Posterior vena cava (tissue), 2 donors: ENCODE measurements at regions not wholly inside any gene's neighbourhood (a gene's known extent, or its start where the extent isn't known, plus 50 kb on each side); places are given as distances from the start of the nearest gene placed in this dataset.
"Not testable (repeated sequence)": the region's sequence is repeated elsewhere in the genome, so short reads cannot be mapped to it uniquely, and the experiment has no call there.

Source experiments
- DNase-seq: peaks from one replicate; pipeline ENCODE4 v3.0.0-alpha.2; 2020; ENCODE audit warnings: low spot score
- intact Hi-C, 2 donors: fragments of 100-400 bp; cut with DNase I; formaldehyde crosslinking; loops; one replicate each; pipeline versions ENCODE4 v1.14.1 to v1.14.2; 2022 to 2023
- donor health status: DM: yes; HTN: yes; CAD: no.
- donor health status: DM: yes; HTN: yes; CAD: no.

GRCh38 chr7:159213253-159213652, 68.6 kb upstream of the VIPR2 start:
- DNase-seq, result no peak
- intact Hi-C loops, result no loop called here

- no peak for DNase-seq
- intact Hi-C loops, result no loop called here
These were observed 67.6 kb upstream of the VIPR2 start for GRCh38 chr7:159212226-159212625.

- DNase-seq, result no peak
- intact Hi-C loops, result no loop called here
These were observed 67.0 kb upstream of the VIPR2 start for GRCh38 chr7:159211540-159212182.

GRCh38 chr7:159210581-159211235, 66.0 kb upstream of the VIPR2 start:
- no peak for DNase-seq
- intact Hi-C loops, result no loop called here

- no peak for DNase-seq
- intact Hi-C loops, result no loop called here
These were observed 64.8 kb upstream of the VIPR2 start for GRCh38 chr7:159209429-159209828.

GRCh38 chr7:159207951-159208350, 63.3 kb upstream of the VIPR2 start:
- intact Hi-C loops, result no loop called here
- DNase-seq, result no peak

- intact Hi-C loops, result no loop called here
- DNase-seq, result no peak
These were observed 62.7 kb upstream of the VIPR2 start for GRCh38 chr7:159207393-159207792.

- intact Hi-C loops, result no loop called here
- DNase-seq, result no peak
These were observed 61.2 kb upstream of the VIPR2 start for GRCh38 chr7:159205833-159206232.

GRCh38 chr7:159204664-159205063, 60.0 kb upstream of the VIPR2 start:
- intact Hi-C loops, result no loop called here
- DNase-seq, result no peak

- DNase-seq, intact Hi-C loops: not testable (repeated sequence)
These were observed 58.6 kb upstream of the VIPR2 start for GRCh38 chr7:159203253-159203652.

- no peak for DNase-seq
- intact Hi-C loops, result no loop called here
These were observed 57.2 kb upstream of the VIPR2 start for GRCh38 chr7:159201722-159202330.

- intact Hi-C loops, result no loop called here
- no peak for DNase-seq
These were observed 55.8 kb upstream of the VIPR2 start for GRCh38 chr7:159200421-159200820.

GRCh38 chr7:159198016-159198724, 53.5 kb upstream of the VIPR2 start:
- DNase-seq, result no peak
- intact Hi-C loops, result no loop called here

- intact Hi-C loops, result no loop called here
These were observed 52.7 kb upstream of the VIPR2 start for GRCh38 chr7:159197066-159197975.

GRCh38 chr7:159196584-159196983, 51.9 kb upstream of the VIPR2 start:
- no peak for DNase-seq
- intact Hi-C loops, result no loop called here

More at GRCh38 chr7:159197066-159197975, 52.7 kb upstream of the VIPR2 start:
- DNase-seq, result no peak

- intact Hi-C loops, result no loop called here
- DNase-seq, result no peak
These were observed 51.3 kb upstream of the VIPR2 start for GRCh38 chr7:159195946-159196345.
